K562 (cell line): ENCODE measurements at regions not wholly inside any gene's neighbourhood (a gene's known extent, or its start where the extent isn't known, plus 50 kb on each side); places are given as distances from the start of the nearest gene placed in this dataset.
A peak's percentile ranks its signal among the peaks of the same experiment; 100 is the strongest.

Source experiments
- ARID4B ChIP-seq: sonication (generic); formaldehyde crosslinking; IDR thresholded peaks from 2 replicates; pipeline ENCODE4 v1.8.0; 2022; ENCODE audit warnings: mild to moderate bottlenecking, missing genetic modification reagents
- BACH1 ChIP-seq: fragments of 200-800 bp; sonication (Bioruptor generic); IDR thresholded peaks from 2 replicates; pipeline ENCODE4 v1.6.1; 2016; ENCODE audit warnings: missing genetic modification characterization, missing compliant biosample characterization
- BCOR ChIP-seq: fragments of 450-650 bp; IDR thresholded peaks from 2 replicates; pipeline ENCODE4 v1.6.1; 2016
- BRCA1 ChIP-seq, 2 experiments: fragments of 450-650 bp in 1 of 2; sonication (generic) in 1 of 2; formaldehyde crosslinking in 1 of 2; IDR thresholded peaks; 2 replicates each; pipeline versions ENCODE4 v1.5.0 to v1.6.1; 2017 to 2020; ENCODE audit warnings: mild to moderate bottlenecking in 1 of 2, missing genetic modification reagents in 1 of 2
- CBX5 ChIP-seq: IDR thresholded peaks from 2 replicates; pipeline ENCODE4 v1.6.1; 2014; ENCODE audit warnings: low read depth, borderline replicate concordance
- CEBPG ChIP-seq, 3 experiments: fragments of 200-800 bp in 1 of 3; sonication (Bioruptor generic) in 1 of 3; sonication (generic) in 1 of 3; formaldehyde crosslinking in 1 of 3; IDR thresholded peaks in 2 of 3; conservative IDR thresholded peaks in 1 of 3; 2 replicates each; pipeline versions ENCODE4 v1.6.1 to v1.8.0; 2016 to 2022; ENCODE audit warnings: missing compliant biosample characterization in 2 of 3, missing genetic modification characterization in 2 of 3, mild to moderate bottlenecking in 1 of 3, missing genetic modification reagents in 1 of 3
- EHMT2 ChIP-seq: fragments of 450-650 bp; IDR thresholded peaks from 2 replicates; pipeline ENCODE4 v1.6.1; 2018; ENCODE audit warnings: antibody characterized with exemption
- LCOR ChIP-seq: sonication (generic); formaldehyde crosslinking; IDR thresholded peaks from 2 replicates; pipeline ENCODE4 v1.8.0; 2022; ENCODE audit warnings: mild to moderate bottlenecking, missing genetic modification reagents
- MBD1 ChIP-seq: fragments of 250-450 bp; sonication (Bioruptor Pico); IDR thresholded peaks from 2 replicates; pipeline ENCODE4 v1.8.0; 2022; ENCODE audit warnings: inconsistent platforms
- MCM2 ChIP-seq: fragments of 450-650 bp; IDR thresholded peaks from 2 replicates; pipeline ENCODE4 v1.6.1; 2017; ENCODE audit warnings: low read depth, mild to moderate bottlenecking
- PREB ChIP-seq: sonication (generic); formaldehyde crosslinking; IDR thresholded peaks from 2 replicates; pipeline ENCODE4 v1.8.1; 2023; ENCODE audit warnings: mild to moderate bottlenecking, missing genetic modification reagents
- SIN3A ChIP-seq, 2 experiments: fragments of 150-350 bp in 1 of 2; IDR thresholded peaks; 2 replicates each; pipeline ENCODE4 v1.6.1; 2011 to 2016; ENCODE audit warnings: borderline replicate concordance in 2 of 2, low read depth in 2 of 2, low read length in 2 of 2, mild to moderate bottlenecking in 2 of 2, moderate library complexity in 2 of 2; ENCODE audit not compliant: control insufficient read depth in 1 of 2
- SMARCB1 ChIP-seq: IDR thresholded peaks from 2 replicates; pipeline ENCODE4 v1.6.1; 2011; ENCODE audit warnings: improper control_type of control experiment, low read depth; ENCODE audit not compliant: insufficient read length
- TAL1 ChIP-seq: fragments of 450-650 bp; IDR thresholded peaks from 2 replicates; pipeline ENCODE4 v1.6.1; 2016; ENCODE audit warnings: mild to moderate bottlenecking
- TEAD2 ChIP-seq: fragments of 450-650 bp; IDR thresholded peaks from 2 replicates; pipeline ENCODE4 v1.6.1; 2016; ENCODE audit warnings: missing genetic modification characterization, control low read depth, missing compliant biosample characterization
- ZNF133 ChIP-seq: fragments of 250-450 bp; sonication (Bioruptor Pico); IDR thresholded peaks from 2 replicates; pipeline ENCODE4 v1.4.0; 2020; ENCODE audit warnings: mild to moderate bottlenecking
- ZNF184 ChIP-seq: sonication (generic); formaldehyde crosslinking; IDR thresholded peaks from 2 replicates; pipeline ENCODE4 v1.5.0; 2020; ENCODE audit warnings: missing genetic modification reagents
- ZNF282 ChIP-seq: sonication (generic); formaldehyde crosslinking; IDR thresholded peaks from 2 replicates; pipeline ENCODE4 v1.8.1; 2023; ENCODE audit warnings: missing genetic modification reagents
- ZNF431 ChIP-seq: sonication (generic); formaldehyde crosslinking; IDR thresholded peaks from 2 replicates; pipeline ENCODE4 v1.8.0; 2022; ENCODE audit warnings: mild to moderate bottlenecking, missing genetic modification reagents
- ZZZ3 ChIP-seq: fragments of 450-650 bp; IDR thresholded peaks from 2 replicates; pipeline ENCODE4 v1.6.1; 2016; ENCODE audit warnings: antibody characterized with exemption, mild to moderate bottlenecking, moderate library complexity
- TF ChIP-seq, protein P1 (sequence below): fragments of 450-650 bp; formaldehyde crosslinking; IDR thresholded peaks from 2 replicates; pipeline ENCODE4 v1.4.0; 2020; ENCODE audit warnings: mild to moderate bottlenecking, moderate library complexity

DNA sequence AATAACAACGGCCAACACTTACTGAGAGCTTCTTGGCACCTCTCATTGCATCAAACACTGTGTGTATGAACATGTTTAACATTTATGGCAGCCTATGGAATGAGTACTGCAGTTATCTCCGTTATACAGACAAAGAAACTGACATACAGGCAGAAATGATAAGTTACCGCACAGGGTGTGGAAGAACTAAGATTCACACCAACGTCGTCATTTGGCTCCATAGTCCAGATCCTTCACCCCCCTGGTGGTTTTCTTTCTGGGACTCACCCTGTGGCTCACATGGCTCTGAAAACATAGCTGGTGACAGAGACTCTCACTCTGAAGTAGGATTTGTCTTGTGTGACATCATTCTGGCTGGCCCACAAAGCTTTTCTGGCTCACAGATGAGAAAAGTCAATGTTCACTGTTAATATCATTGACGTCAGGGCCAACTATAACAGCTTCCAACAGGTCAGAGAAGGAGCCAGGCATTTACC lies 230.1 kb downstream of the DLEU7 start (continued):
- TF ChIP-seq CEBPG (CRISPR knock-in tag; IDR thresholded peaks at IDR 0.05) (no peak), CEBPG (tag; conservative IDR thresholded peaks at IDR 0.05 in 1 of 2, IDR thresholded peaks at IDR 0.05 in 1 of 2) (peak in 1 of 2 experiments; percentile 60; a peak in 1 of 4 replicates), BCOR (no peak), LCOR (CRISPR knock-in tag) (no peak), MBD1 (CRISPR knock-in tag) (no peak), SMARCB1 (no peak), MCM2 (no peak), SIN3A (IDR thresholded peaks at IDR 0.05; ENCODE audit: borderline replicate concordance in 2 of 2, control insufficient read depth in 1 of 2, low read depth in 2 of 2, low read length in 2 of 2) (no peak), CBX5 (no peak), ZNF431 (no peak), PREB (no peak), BRCA1 (IDR thresholded peaks at IDR 0.05) (no peak), BRCA1 (CRISPR knock-in tag; IDR thresholded peaks at IDR 0.05) (no peak), ZNF133 (CRISPR knock-in tag) (no peak), EHMT2 (peak; percentile 56; the same call in 1 of the 2 replicates), TEAD2 (no peak), ZZZ3 (no peak), ZNF184 (no peak), ZNF282 (no peak), TAL1 (peak; percentile 97), ARID4B (CRISPR knock-in tag) (no peak), BACH1 (no peak)
- TF ChIP-seq, protein P1, sequence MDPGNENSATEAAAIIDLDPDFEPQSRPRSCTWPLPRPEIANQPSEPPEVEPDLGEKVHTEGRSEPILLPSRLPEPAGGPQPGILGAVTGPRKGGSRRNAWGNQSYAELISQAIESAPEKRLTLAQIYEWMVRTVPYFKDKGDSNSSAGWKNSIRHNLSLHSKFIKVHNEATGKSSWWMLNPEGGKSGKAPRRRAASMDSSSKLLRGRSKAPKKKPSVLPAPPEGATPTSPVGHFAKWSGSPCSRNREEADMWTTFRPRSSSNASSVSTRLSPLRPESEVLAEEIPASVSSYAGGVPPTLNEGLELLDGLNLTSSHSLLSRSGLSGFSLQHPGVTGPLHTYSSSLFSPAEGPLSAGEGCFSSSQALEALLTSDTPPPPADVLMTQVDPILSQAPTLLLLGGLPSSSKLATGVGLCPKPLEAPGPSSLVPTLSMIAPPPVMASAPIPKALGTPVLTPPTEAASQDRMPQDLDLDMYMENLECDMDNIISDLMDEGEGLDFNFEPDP (CRISPR knock-in tag) = no peak
